Fibroblast of peridontal ligament (primary cell): ENCODE measurements at regions not wholly inside any gene's neighbourhood (a gene's known extent, or its start where the extent isn't known, plus 50 kb on each side); places are given as distances from the start of the nearest gene placed in this dataset.

Experiments
- DNase-seq: peaks from one replicate; pipeline ENCODE4 v3.0.0-alpha.2; 2010; ENCODE audit errors: extremely low read depth

DNA sequence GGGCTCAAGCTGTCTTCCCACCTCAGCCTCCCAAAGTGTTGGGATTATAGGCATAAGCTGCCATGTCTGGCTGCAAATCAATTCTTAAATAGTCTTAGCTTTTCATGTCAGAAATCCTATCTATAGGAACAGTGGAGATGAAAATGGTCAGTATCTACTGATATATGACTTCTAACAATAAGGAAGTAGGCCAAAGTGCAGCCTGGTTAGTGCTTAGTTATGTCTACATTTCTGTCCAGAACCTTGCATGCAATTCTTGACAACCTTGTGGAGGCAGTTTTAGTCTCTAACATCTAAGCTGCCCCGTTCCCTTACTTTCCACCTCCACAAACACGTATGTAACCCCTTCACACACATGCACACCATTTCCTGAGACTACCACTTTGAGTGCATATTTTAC is 169.2 kb upstream of the SPATS2L start:
- DNase-seq = no peak

DNA sequence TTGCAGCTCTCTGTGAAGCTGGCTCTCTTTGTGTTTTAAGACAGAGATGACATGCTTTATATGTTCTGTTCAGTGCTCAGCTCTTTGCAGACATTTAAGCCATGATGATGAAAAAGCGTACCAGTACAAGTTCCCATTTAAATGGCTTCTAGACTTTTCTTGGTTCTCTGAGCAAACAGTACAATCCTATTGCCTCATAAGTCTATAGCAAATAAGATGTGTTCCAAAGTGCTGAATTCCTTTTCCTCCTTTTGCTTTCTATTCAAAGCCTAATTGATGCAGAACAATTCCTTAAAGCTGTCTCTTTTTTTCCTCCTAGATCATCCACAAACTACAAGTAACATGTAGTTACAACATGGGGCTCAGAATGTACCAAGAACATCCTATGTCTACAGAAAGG is 168.8 kb upstream of the SPATS2L start:
- DNase-seq = no peak

DNA sequence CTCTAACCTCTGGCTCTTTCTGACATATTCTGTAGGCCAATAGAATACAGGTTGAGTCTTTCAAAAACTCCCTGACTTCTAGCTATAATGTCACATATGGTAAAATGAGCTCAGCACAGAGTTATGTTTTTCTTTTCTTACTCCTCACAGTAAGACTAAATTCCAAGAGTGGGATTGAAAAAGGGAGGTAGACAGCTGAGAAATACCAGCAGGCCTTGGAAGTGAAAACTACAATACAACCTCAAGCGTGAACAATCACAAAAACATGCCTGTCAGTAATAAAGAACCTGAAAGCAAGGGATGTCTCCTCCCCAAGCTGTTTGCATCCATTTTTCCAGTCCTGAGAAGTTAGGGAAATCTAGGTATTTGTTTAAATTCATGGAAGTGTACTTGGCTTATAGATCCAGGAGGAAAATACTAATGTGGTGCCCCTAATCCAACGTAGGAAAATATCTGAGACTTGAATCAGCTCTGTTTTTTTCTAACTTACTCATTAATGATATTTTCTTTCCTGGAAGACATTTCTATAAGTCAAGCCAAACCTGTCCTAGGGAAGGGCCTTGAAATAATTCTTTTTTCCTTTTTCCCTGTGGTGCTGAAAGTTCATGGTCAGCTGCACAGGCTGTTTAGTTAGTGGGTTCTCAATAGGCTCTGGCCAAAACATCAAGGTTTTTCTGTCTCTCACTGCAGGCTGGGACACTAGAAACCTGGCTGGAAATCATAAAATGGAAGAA is 167.9 kb upstream of the SPATS2L start:
- no peak for DNase-seq

DNA sequence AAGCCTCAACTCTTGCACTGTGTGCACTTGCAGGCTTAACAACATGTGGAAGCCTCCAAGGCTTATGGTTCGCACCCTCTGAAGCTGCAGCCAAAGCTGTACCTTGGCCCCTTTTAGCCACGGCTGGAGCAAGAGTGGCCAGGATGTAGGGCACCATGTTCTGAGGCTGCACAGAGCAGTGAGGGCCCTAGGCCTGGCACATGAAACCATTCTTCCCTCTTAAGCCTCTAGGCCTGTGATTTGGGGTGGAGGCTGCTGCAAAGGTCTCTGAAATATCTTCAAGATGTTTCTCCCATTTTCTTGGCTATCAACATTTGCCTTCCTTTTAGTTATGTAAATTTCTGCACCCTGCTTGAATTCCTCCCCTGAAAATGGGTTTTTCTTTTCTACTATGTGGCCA is 161.9 kb upstream of the SPATS2L start:
- DNase-seq = no peak

DNA sequence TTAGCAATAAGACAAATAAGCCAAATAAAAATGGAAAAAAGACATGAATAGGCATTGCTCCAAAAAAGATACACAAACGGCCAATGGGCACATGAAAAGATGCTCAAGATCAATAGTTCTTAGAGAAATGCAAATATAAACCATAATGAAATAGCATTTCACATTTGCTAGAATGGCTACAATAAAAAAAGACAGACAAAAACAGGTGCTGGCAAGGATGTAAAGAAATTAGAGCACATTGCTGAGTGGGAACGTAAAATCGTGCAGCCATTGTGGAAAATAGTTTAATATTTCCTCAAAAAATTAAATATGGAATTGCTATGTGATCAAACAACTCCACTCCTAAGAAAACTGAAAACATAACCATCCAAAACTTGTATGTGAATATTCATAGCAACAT is 160.0 kb upstream of the SPATS2L start:
- no peak for DNase-seq

DNA sequence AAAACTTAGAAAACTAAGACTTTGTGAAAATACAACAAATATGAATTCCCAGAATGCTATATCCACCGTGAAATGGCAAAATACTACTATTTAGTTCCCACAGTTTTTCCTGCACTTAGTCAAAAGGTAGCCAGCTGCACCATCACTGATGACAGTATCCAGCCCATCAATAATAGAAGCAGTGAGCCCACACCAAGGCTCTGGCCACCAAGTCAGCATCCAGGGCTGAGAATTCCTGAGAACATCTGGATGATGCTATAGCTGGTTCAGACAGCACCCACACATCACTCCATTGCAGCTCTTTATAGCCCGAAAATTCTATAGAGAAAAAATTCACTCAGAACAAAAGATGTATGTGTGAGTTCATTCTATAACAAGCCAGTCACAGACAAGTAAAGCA is 159.1 kb upstream of the SPATS2L start:
- DNase-seq = no peak

DNA sequence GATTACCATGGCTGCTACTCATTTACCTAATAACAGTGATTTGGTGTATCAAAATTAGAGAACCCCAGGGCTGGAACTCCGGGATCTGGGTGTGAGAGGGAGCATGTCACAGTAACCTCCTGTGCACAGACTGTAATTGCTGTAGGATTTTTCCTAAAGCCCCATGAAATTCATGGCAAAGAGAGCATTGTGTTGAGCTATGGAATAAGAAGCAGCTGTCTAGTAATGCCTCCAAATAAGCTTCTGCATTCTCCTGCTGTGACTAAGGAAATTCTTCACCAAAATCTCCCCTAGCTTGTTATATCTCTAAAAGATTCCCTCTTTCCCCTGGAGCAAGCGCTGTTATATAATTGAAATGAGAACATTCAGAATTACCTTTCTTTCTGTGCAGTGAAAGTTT is 158.1 kb upstream of the SPATS2L start:
- DNase-seq = peak; percentile 47

DNA sequence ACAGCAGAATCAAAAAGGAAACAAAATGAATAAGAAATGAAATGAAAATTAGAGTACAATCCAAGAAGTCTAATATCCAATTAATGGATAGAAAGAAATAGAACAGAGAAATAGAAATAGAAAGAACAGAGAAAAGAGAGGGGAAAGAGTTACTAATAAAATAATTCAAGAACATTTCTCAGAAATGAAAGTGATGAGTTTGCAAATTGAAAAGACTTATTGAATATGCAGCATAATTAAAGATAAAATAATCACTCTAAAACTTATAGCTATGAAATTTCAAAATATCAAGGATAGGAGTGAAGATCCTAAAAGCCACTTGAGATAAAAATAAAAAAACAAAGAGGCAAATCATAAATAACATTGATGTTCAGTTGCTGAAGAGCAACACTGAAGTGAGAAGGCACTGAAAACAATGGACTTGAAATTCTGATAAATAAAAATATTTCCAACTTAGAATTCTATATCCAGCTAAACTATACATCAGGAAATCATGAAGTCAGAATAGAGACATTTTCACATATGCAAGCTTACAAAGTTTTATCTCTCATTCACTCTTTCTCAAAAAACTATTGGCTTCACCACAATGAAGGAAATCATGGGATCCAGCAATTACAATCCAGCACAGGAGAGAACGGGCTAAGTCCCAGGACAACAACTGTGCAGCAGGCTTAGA is 155.9 kb upstream of the SPATS2L start:
- DNase-seq = no peak

DNA sequence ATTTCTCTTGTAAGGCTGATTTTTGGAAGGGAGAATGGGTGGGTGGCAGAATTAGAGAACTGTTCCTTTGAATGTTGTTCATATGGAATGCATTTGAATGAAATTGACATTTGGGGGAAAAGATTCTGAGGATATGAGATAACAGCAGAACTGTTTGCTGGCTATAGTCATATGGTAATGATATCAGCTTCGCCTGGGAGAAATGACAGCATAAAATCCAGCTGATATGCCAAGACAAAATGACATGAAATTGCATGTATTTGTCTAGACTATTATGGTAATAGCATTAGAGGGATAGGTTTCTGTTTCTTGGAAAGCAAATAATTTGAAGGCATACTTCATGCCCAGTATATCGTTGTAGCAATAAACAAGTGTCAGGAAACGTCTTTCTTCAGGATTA is 150.8 kb upstream of the SPATS2L start:
- DNase-seq = no peak

DNA sequence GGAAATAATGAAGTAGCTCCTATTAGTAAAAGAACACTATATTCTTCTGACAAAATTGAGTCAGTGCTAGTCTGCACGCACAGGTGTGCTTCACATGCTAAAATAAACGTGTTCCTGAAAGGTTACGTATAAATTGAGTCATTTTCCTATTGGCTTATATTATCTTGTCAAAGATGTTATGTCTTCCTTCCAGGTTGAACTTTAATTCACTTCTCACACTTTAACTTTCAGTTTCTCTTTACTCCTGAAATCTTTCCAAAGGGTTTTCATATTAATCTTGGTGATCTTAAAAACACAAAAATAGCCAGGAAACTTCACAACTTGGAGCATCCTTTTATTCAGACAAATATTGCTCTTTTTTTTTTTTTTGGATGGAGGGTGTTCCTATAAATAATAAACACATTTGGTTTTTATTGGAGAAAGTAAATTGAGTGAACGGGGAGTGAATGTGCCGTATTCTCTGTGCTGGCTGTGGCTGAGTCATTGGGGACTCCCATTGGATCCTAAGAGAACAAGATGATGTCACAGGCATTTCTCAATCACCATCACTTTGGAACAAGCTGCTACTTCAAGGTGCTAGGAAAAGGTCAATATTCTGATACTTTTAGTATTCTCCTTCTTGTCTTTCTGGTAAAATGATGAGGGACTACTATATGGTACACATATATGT is 150.2 kb upstream of the SPATS2L start:
- DNase-seq = peak; percentile 96

DNA sequence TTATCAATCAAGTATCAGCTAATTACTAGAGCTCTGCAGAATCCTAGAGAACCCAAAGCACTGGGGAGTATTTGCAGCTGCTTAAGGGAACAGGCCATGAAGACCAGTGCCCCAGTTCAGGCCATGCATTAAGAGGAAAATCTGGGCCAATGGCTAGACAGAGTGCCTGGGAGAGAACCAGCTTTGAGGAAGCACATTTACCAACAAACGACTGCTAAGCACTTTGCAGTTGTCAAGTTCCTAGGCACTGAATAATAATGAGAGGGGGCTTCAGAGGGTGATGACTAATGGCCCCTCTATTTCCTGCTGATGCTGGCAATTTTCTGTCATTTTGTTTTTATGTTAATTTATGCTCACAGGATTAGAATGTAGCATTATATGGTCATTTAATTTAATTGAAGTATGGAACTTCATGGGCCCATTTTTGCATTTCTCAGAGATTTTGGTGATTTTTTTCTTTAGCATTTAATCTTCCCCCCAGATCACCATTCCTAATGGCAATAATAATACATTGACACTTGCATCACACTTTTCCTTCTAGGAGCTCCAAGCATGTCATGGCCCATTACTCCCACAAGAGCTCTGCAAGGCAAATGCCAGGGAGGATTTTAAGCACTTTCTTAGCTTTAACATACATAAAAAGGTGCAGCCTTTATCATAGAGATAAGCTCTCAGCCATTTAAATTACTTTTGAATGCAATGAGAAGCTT is 147.7 kb upstream of the SPATS2L start:
- DNase-seq = no peak

DNA sequence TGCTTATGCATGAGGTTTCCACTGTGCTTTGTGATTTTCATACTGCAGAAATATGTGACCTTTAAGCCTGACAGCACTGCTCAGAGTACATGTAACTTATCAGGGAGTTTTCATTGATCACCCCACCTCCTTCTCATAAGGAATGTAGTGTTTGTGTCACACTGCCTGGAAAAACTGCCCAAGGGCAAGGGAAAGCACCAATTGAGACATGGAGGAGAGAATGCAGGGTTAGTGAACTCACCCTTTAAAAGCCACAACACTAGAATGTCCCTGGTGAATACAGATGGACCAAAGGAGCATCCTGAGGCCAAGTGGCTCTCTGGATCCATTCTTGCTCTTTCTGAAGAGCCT is 147.2 kb upstream of the SPATS2L start:
- DNase-seq = peak; percentile 33

DNA sequence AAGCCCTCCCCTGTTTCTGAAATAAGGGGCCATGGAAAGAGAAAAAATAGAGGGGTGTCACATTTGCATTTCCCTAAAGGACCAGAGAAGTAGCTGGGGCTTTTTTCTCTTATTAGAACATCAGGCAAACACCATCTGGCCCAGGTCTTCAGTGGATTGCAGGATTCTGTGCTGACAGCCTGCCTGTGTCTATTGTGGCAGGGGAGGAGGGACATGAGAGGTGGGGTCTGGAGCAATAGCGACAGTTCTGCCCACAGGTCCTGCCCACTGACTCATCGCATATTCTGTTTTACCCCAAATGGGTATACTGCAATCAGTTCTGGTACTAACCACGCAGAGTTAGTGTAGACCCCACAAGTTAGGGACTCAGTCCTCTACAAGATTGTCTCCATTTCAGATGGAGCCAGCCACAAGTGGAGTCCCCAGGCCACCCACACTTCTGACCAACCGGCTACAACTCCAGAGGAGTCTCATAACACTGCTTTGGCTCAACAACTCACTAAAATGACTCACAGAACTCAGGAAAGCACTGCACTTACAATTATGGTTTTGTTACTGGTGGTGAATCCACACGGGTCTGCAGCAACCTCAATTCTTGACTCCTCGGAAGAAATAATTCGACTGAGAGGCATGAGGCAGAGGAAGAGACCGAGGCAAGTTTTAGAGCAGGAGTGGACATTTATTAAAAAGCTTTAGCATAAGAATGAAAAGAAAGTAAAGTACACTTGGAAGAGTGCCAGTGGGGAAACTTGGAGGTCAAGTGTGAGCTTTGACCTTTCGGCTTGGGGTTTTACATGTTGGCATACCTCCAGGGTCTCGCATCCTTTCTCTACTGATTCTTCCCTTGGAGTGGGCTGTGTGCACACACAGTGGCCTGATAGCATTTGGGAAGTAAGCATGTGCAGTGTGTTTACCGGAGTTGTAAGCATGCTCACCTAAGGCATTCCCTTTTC is 146.4 kb upstream of the SPATS2L start:
- DNase-seq = peak; percentile 61

DNA sequence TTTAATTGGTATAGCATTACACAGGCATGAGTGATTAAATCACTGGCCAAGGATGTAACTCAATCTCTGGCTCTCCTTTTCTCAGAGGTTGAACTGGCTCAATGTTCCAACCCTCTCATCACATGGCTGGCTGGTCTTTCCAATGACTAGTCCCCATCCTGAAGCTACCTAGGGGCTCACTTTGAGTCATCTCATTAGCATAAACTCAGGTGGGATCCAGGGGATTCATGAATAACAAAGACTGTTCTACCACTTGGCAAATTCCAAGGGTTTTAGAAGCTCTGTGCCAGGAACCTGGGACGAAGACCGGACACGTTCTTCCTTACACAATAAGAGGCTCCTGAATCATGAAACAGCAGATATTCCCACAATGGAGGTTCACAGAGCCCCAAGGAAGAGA is 145.0 kb upstream of the SPATS2L start:
- no peak for DNase-seq

DNA sequence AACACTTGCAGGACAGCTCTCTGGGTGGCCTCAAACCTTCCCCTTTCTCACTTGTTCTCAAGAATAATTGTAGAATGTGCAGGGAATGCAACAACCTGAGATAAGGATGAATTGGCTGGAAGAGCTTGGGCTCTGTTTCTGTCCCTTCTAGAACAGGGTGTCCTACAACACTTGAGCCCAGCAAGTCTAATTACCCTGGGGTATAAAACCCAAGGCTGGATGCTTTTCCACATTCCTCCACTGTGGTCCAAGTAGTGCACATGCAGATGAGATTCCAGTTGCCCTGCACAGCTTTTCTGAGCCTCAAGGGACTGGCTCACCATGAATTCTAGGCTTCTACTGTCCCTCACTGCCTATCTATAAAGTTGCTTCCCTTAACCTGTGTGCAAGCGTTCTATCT is 140.8 kb upstream of the SPATS2L start:
- DNase-seq = no peak

DNA sequence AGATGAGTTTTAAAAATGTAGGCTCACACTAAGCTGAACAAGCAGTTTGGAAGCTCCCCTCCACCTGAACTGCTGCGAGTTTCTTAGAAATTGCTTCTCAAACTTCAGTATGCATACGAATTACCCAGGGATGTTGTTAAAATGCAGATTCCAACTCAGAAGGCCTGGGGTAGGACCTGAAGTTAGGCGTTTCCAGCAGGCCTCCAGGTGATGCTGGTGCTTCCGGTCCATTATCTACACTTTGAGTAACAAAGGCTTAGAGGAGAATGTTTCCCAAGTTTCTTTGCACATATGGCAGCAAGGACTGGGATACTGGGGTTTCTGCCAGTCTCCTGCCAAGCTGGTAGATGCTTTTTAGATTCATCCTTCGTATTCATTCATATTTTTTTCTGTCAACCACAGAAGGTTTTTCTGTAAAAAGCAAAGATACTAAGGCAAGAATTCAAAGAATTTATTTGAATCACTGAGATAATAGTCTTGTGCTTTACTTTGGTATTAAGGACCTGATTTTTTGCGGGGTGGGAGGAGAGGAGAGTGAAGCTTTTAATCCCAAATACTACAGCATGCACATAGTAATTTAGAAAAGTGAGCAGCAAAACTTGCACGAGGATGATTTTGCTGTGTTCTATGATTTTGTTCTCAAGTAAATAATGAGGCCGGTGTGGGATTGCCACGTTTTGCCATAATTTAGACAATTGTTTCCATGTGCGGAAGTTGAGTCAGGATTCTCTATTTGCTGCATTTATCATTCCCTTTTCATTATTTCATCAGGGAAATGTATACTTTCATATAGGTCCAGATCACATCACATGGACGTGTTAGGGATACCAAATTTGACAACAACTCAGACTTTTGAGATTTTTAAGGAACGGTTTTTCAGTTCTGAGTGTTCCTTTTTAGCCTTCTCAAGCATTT is 137.6 kb upstream of the SPATS2L start:
- DNase-seq = peak; percentile 57

DNA sequence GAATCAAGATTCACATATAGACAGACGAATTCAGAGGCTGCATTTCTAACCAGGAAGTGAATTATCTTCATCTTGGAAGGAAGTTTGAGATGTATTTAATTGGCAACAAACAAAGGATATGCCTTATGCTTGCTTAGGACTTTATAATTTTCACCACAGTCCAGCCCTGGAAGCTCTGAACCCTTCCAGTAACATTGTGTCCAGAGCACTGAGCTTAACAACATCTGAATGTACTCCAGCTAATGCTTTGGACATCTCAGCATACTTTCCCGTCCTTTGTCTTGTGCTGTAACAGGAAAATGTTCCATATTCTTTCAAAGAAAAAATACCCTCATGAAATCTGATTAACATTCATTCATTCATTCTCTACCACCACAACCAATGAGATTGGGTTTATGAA is 136.3 kb upstream of the SPATS2L start:
- no peak for DNase-seq

DNA sequence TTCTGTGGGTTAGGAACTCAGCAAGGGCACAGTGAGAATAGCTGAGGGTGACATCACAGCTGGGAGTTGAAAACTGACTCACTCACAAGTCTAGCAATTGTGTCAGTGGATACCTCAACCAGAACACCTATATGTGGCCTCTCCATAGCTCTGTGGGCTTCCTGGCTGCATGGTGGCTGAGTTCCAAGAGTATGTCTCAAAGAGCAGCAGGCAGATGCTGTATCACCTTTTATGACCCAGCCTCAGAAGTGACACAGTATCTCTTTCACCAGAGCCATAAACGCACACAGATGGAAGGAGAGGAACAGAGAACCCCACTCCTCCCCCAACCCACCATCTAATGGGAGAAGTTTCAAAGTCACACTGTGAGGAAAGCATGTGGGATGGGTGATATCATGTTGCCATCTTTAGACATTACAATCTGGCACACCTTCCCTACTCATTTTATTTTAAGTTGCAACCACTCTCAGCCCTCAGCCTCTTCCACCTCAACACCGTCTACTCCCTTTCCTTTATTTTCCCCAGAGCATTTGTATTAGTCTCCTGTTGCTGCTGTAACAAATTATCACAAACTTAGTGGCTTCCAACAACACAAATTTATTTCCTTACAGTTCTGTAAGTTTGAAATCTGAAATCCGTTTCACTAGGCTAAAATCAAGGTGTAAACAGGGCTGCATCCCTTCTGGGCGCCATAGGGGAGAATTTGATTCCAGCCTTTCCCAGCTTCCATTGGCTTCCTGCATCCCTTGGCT is 134.6 kb upstream of the SPATS2L start:
- DNase-seq = peak; percentile 25

DNA sequence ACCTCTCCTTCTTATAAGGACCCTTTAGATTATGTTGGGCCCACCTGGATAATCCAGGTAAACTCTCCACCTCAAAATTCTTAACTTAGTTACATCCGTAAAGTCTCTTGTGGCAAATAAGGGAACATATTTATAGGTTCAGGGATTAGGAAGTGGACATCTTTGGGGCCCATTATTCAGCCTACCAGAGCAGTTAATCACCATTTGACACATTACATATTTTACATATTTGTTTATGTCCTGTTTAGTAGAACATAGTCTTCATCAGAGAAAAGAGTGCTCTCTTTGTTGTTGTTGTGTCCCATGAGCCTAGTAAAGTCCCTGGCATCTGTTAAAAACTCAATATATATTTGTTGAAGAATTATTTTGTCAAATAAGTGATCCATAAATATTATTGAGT is 134.0 kb upstream of the SPATS2L start:
- DNase-seq = no peak
